HEK293 (cell line): ENCODE measurements at regions not wholly inside any gene's neighbourhood (a gene's known extent, or its start where the extent isn't known, plus 50 kb on each side); places are given as distances from the start of the nearest gene placed in this dataset.

Experiments used
- CTCF ChIA-PET: fragments of 350-600 bp; formaldehyde crosslinking; extraction: SDS; loops from one replicate; lab custom pipeline; 2021; ENCODE audit warnings: antibody characterized with exemption; lab: Yijun Ruan, JAX
- POLR2A ChIA-PET: fragments of 300-600 bp; formaldehyde crosslinking; extraction: SDS; loops from one replicate; lab custom pipeline; 2020; ENCODE audit warnings: antibody characterized with exemption, inconsistent platforms; lab: Yijun Ruan, JAX
- H3K27ac ChIP-seq: fragments of 200-500 bp; sonication (Bioruptor generic); 2 replicates; pipeline ENCODE4 v1.5.1; 2014; ENCODE audit warnings: low read depth, low read length, control low read depth, inconsistent platforms; ENCODE audit errors: extremely low read depth
- H3K36me3 ChIP-seq, 2 experiments: fragments of 200-500 bp in 1 of 2; sonication (Bioruptor generic) in 1 of 2; 1 replicate in 1 of 2; 2 replicates in 1 of 2; pipeline ENCODE4 v1.5.1; 2014 to 2017; ENCODE audit warnings: inconsistent platforms in 2 of 2, low read length in 2 of 2; ENCODE audit not compliant: control insufficient read depth in 2 of 2, insufficient read depth in 1 of 2
- H3K4me1 ChIP-seq: fragments of 200-500 bp; sonication (Bioruptor generic); 2 replicates; pipeline ENCODE4 v1.5.1; 2014; ENCODE audit warnings: mild to moderate bottlenecking, low read length, inconsistent platforms; ENCODE audit not compliant: control insufficient read depth, insufficient read depth
- H3K4me3 ChIP-seq: 2 replicates; pipeline ENCODE4 v1.5.1; 2011; ENCODE audit warnings: low read depth, mild to moderate bottlenecking, control low read depth, low read length, moderate library complexity
- H3K9me3 ChIP-seq: fragments of 200-500 bp; sonication (Bioruptor generic); 2 replicates; pipeline ENCODE4 v1.5.1; 2014; ENCODE audit warnings: low read depth, low read length, inconsistent platforms; ENCODE audit not compliant: control insufficient read depth, insufficient read depth
- BCL11B ChIP-seq: fragments of 450-650 bp; formaldehyde crosslinking; IDR thresholded peaks from 2 replicates; pipeline ENCODE4 v1.5.1; 2016; ENCODE audit warnings: low read depth, missing biosample characterization, missing genetic modification characterization
- GLI2 ChIP-seq: fragments of 450-650 bp; formaldehyde crosslinking; IDR thresholded peaks from 2 replicates; pipeline ENCODE4; 2017; ENCODE audit warnings: missing biosample characterization, missing genetic modification characterization, low read depth, borderline replicate concordance
- GLIS1 ChIP-seq: fragments of 450-650 bp; formaldehyde crosslinking; IDR thresholded peaks from 2 replicates; pipeline ENCODE4 v1.5.1; 2016; ENCODE audit warnings: missing biosample characterization, missing genetic modification characterization
- OVOL3 ChIP-seq: fragments of 450-650 bp; formaldehyde crosslinking; IDR thresholded peaks from 2 replicates; pipeline ENCODE4 v1.5.1; 2016; ENCODE audit warnings: missing biosample characterization, missing genetic modification characterization
- YY1 ChIP-seq: fragments of 450-650 bp; formaldehyde crosslinking; IDR thresholded peaks from 2 replicates; pipeline ENCODE4 v1.5.1; 2018; ENCODE audit warnings: missing biosample characterization, missing genetic modification characterization
- YY2 ChIP-seq: fragments of 450-650 bp; formaldehyde crosslinking; IDR thresholded peaks from 2 replicates; pipeline ENCODE4 v1.5.1; 2016; ENCODE audit warnings: missing biosample characterization, missing genetic modification characterization
- ZBTB11 ChIP-seq: fragments of 450-650 bp; formaldehyde crosslinking; conservative IDR thresholded peaks from 2 replicates; pipeline ENCODE4 v1.5.1; 2016; ENCODE audit warnings: low read depth, missing biosample characterization, missing genetic modification characterization
- ZFHX2 ChIP-seq: fragments of 450-650 bp; formaldehyde crosslinking; conservative IDR thresholded peaks from 2 replicates; pipeline ENCODE4 v1.5.1; 2016; ENCODE audit warnings: missing biosample characterization, missing genetic modification characterization
- ZNF133 ChIP-seq: fragments of 450-650 bp; formaldehyde crosslinking; IDR thresholded peaks from 2 replicates; pipeline ENCODE4 v1.5.1; 2016; ENCODE audit warnings: missing biosample characterization, missing genetic modification characterization
- ZNF138 ChIP-seq: fragments of 450-650 bp; formaldehyde crosslinking; IDR thresholded peaks from 2 replicates; pipeline ENCODE4 v1.5.1; 2016; ENCODE audit warnings: missing biosample characterization, missing genetic modification characterization, borderline replicate concordance
- ZNF146 ChIP-seq: fragments of 450-650 bp; formaldehyde crosslinking; IDR thresholded peaks from 2 replicates; pipeline ENCODE4 v1.5.1; 2016; ENCODE audit warnings: missing biosample characterization, missing genetic modification characterization
- ZNF184 ChIP-seq: fragments of 450-650 bp; IDR thresholded peaks from 2 replicates; pipeline ENCODE4 v1.5.1; 2018; ENCODE audit warnings: missing biosample characterization, mild to moderate bottlenecking, missing genetic modification characterization
- ZNF211 ChIP-seq: fragments of 450-650 bp; formaldehyde crosslinking; IDR thresholded peaks from 2 replicates; pipeline ENCODE4 v1.5.1; 2016; ENCODE audit warnings: low read depth, missing biosample characterization, missing genetic modification characterization
- ZNF501 ChIP-seq: fragments of 450-650 bp; formaldehyde crosslinking; IDR thresholded peaks from 2 replicates; pipeline ENCODE4 v1.5.1; 2016; ENCODE audit warnings: missing biosample characterization, missing genetic modification characterization
- ZNF549 ChIP-seq: fragments of 450-650 bp; IDR thresholded peaks from 2 replicates; pipeline ENCODE4 v1.5.1; 2018; ENCODE audit warnings: missing biosample characterization, missing genetic modification characterization, mild to moderate bottlenecking, inconsistent platforms, moderate library complexity
- ZNF560 ChIP-seq: fragments of 450-650 bp; formaldehyde crosslinking; IDR thresholded peaks from 2 replicates; pipeline ENCODE4 v1.5.1; 2017; ENCODE audit warnings: missing biosample characterization, missing genetic modification characterization, borderline replicate concordance
- ZNF571 ChIP-seq: fragments of 450-650 bp; formaldehyde crosslinking; IDR thresholded peaks from 2 replicates; pipeline ENCODE4 v1.5.0; 2017; ENCODE audit warnings: missing biosample characterization, missing genetic modification characterization
- ZNF585B ChIP-seq: fragments of 450-650 bp; formaldehyde crosslinking; IDR thresholded peaks from 2 replicates; pipeline ENCODE4 v1.5.1; 2016; ENCODE audit warnings: missing biosample characterization, missing genetic modification characterization
- ZNF645 ChIP-seq: fragments of 450-650 bp; formaldehyde crosslinking; IDR thresholded peaks from 2 replicates; pipeline ENCODE4; 2016; ENCODE audit warnings: missing biosample characterization, missing genetic modification characterization
- ZNF660 ChIP-seq: fragments of 450-650 bp; IDR thresholded peaks from 2 replicates; pipeline ENCODE4 v1.5.1; 2018; ENCODE audit warnings: missing biosample characterization, mild to moderate bottlenecking, missing genetic modification characterization
- ZSCAN4 ChIP-seq: fragments of 450-650 bp; formaldehyde crosslinking; IDR thresholded peaks from 2 replicates; pipeline ENCODE4 v1.5.1; 2017; ENCODE audit warnings: missing biosample characterization, missing genetic modification characterization

GRCh38 chr5:35484241-35484640 is 133.4 kb upstream of the SPEF2 start:
- no peaks in the 10 kb centered on the region for H3K36me3 ChIP-seq
- no peaks in the 10 kb centered on the region for H3K9me3 ChIP-seq
- no peak overlapping the region for H3K27ac ChIP-seq
- no peak overlapping the region for H3K4me3 ChIP-seq
- CTCF ChIA-PET, result no interaction called here
- POLR2A ChIA-PET, result no interaction called here
- no peak for TF ChIP-seq ZNF501 (tag by site-specific recombination)
- TF ChIP-seq OVOL3 (tag by site-specific recombination), result no peak
- no peak for TF ChIP-seq ZNF146 (tag by site-specific recombination)
- TF ChIP-seq ZNF133 (tag by site-specific recombination), result no peak
- no peak for TF ChIP-seq YY2 (tag by site-specific recombination)
- TF ChIP-seq BCL11B, result no peak
- peaks cover 31% of the 10 kb centered on the region for H3K4me1 ChIP-seq

GRCh38 chr5:35483780-35484179 is 133.9 kb upstream of the SPEF2 start:
- TF ChIP-seq YY1 (tag by site-specific recombination) (no peak), GLIS1 (no peak), GLI2 (no peak), ZNF585B (tag by site-specific recombination) (no peak), ZNF560 (tag by site-specific recombination) (no peak), ZFHX2 (tag by site-specific recombination) (no peak), ZNF184 (no peak), ZNF549 (no peak), ZNF138 (tag by site-specific recombination) (no peak), ZNF645 (no peak), ZSCAN4 (tag by site-specific recombination) (no peak), ZBTB11 (tag by site-specific recombination) (no peak), ZNF571 (tag by site-specific recombination) (no peak), ZNF211 (no peak), ZNF660 (tag by site-specific recombination) (no peak)
- H3K4me1 ChIP-seq, result peaks cover 29% of the 10 kb centered on the region
- ChIA-PET CTCF (no interaction called here), POLR2A (no interaction called here)
- no peak overlapping the region for H3K27ac ChIP-seq
- H3K9me3 ChIP-seq, result no peaks in the 10 kb centered on the region
- H3K4me3 ChIP-seq, result no peak overlapping the region
- no peaks in the 10 kb centered on the region for H3K36me3 ChIP-seq
